Tibial nerve (tissue), 3 donors: ENCODE measurements at regions not wholly inside any gene's neighbourhood (a gene's known extent, or its start where the extent isn't known, plus 50 kb on each side); places are given as distances from the start of the nearest gene placed in this dataset.

Experiments used
- CTCF ChIP-seq, 5 experiments: fragments of 200-600 bp in 3 of 5; fragments of 450-650 bp in 2 of 5; sonication (generic) in 3 of 5; IDR thresholded peaks; one replicate each; pipeline ENCODE4 v1.5.1; 2016 to 2019; ENCODE audit warnings: antibody characterized with exemption in 5 of 5, mild to moderate bottlenecking in 3 of 5, moderate library complexity in 2 of 5
- POLR2A ChIP-seq, 2 donors: fragments of 450-650 bp; IDR thresholded peaks; one replicate each; pipeline ENCODE4 v1.6.1; 2017; ENCODE audit warnings: antibody characterized with exemption in 2 of 2, mild to moderate bottlenecking in 2 of 2, moderate library complexity in 2 of 2

DNA sequence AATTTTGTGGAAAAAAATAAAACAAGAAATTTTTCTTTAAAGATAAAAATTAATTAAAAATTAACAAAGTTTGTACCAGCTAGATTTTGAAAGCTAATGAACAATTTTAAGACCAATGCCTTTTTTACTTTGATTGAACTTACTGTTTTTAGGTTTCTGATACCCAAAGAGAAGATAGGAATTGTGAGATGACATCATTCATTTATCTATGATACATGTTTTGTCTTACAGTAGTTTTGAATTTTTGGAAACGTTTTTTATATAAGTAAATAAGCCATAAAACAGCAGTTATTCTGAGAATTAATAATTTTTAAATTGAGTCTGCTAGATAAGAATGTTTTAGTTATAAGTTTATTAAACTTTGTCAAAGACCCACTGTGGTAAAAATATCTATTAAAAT is 65.0 kb upstream of the GPR174 start:
- TF ChIP-seq CTCF (IDR thresholded peaks at IDR 0.05) (no peak), POLR2A (IDR thresholded peaks at IDR 0.05) (no peak)
